H1 (cell line): ENCODE measurements at regions not wholly inside any gene's neighbourhood (a gene's known extent, or its start where the extent isn't known, plus 50 kb on each side); places are given as distances from the start of the nearest gene placed in this dataset.

ENCODE experiments used
- CHD7 ChIP-seq: fragments of 300-600 bp; sonication (generic); IDR thresholded peaks from 2 replicates; pipeline ENCODE4 v1.7.1; 2012; ENCODE audit warnings: low read length, moderate library complexity, mild to moderate bottlenecking, inconsistent platforms; ENCODE audit not compliant: insufficient replicate concordance
- EGR1 ChIP-seq: IDR thresholded peaks from 2 replicates; pipeline ENCODE4 v1.6.1; 2011; ENCODE audit warnings: low read depth, low read length, borderline replicate concordance
- HDAC6 ChIP-seq: IDR thresholded peaks from one replicate; pipeline ENCODE4 v1.7.1; 2012; ENCODE audit warnings: low read depth, mild to moderate bottlenecking, inconsistent platforms, low read length, moderate library complexity
- KDM1A ChIP-seq: fragments of 200-600, 300-600 bp; sonication (generic); IDR thresholded peaks from 2 replicates; pipeline ENCODE4 v1.7.1; 2016; ENCODE audit warnings: mild to moderate bottlenecking, low read length, borderline replicate concordance
- MAX ChIP-seq: IDR thresholded peaks from 2 replicates; pipeline ENCODE4 v1.6.1; 2012; ENCODE audit warnings: inconsistent platforms
- NANOG ChIP-seq: IDR thresholded peaks from 2 replicates; pipeline ENCODE4 v1.6.1; 2011; ENCODE audit warnings: low read length, low read depth, mild to moderate bottlenecking, inconsistent platforms; ENCODE audit not compliant: insufficient read depth, poor library complexity, severe bottlenecking
- SP2 ChIP-seq: IDR thresholded peaks from 2 replicates; pipeline ENCODE4 v1.6.1; 2012; ENCODE audit warnings: mild to moderate bottlenecking, low read length, inconsistent platforms
- TAF7 ChIP-seq: optimal IDR thresholded peaks from 2 replicates; pipeline ENCODE3; 2011; ENCODE audit warnings: low read depth, mild to moderate bottlenecking, inconsistent platforms, low read length, moderate library complexity, borderline replicate concordance
- TF ChIP-seq, protein P1 (sequence below): IDR thresholded peaks from 2 replicates; pipeline ENCODE4 v1.6.1; 2011; ENCODE audit warnings: low read length, improper control_type of control experiment

GRCh38 chr5:38207343-38207742 is 51.0 kb upstream of the EGFLAM start (continued):
- TF ChIP-seq CHD7 (no peak), HDAC6 (no peak), SP2 (no peak), MAX (0 out of 2 replicates have a peak, but pooled peaks have one; percentile 17), EGR1 (no peak), TAF7 (no peak), NANOG (no peak), KDM1A (no peak)
- TF ChIP-seq, protein P1, sequence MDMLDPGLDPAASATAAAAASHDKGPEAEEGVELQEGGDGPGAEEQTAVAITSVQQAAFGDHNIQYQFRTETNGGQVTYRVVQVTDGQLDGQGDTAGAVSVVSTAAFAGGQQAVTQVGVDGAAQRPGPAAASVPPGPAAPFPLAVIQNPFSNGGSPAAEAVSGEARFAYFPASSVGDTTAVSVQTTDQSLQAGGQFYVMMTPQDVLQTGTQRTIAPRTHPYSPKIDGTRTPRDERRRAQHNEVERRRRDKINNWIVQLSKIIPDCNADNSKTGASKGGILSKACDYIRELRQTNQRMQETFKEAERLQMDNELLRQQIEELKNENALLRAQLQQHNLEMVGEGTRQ, result peak; percentile 58; the same call in 1 of the 2 replicates
